GM21576 (cell line): ENCODE measurements at regions not wholly inside any gene's neighbourhood (a gene's known extent, or its start where the extent isn't known, plus 50 kb on each side); places are given as distances from the start of the nearest gene placed in this dataset.
"Not testable (repeated sequence)": the region's sequence is repeated elsewhere in the genome, so short reads cannot be mapped to it uniquely, and the experiment has no call there.

ENCODE experiments used
- ATAC-seq: cut with Tn5 transposase; IDR thresholded peaks from one replicate; pipeline ENCODE4 v1.9.1; 2021; ENCODE audit warnings: mild to moderate bottlenecking, moderate library complexity; ENCODE audit not compliant: unreplicated experiment

- not testable (repeated sequence) for ATAC-seq
Observed at GRCh38 chr1:147103416-147104155, 68.7 kb downstream of the PRKAB2 start.

- ATAC-seq: no peak
Observed at GRCh38 chr1:147099192-147099591, 73.1 kb downstream of the PRKAB2 start.

DNA sequence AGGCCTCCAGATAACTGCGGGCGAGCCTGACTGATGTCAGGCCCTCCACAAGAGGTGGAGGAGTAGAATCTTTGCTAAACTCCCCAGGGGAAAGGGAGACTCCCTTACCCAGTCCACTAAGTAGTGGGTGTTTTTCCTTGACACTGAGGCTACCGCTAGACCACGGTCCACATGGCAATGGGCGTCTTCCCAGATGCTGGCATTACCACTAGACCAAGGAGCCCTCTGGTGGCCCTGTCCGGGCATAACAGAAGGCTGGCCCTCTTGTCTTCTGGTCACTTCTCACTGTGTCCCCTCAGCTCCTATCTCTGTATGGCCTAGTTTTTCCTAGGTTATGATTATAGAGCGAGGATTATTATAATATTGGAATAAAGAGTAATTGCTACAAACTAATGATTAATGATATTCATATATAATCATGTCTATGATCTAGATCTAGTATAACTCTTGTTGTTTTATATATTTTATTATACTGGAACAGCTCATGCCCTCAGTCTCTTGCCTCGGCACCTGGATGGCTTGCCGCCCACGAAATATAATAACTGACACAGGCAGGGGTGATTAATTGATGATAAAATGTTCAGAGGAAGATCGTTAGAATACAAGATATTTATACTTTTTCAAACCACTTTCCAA lies 73.8 kb downstream of the PRKAB2 start:
- ATAC-seq: not testable (repeated sequence)

GRCh38 chr1:147095691-147096090 lies 76.6 kb downstream of the PRKAB2 start:
- no peak for ATAC-seq

DNA sequence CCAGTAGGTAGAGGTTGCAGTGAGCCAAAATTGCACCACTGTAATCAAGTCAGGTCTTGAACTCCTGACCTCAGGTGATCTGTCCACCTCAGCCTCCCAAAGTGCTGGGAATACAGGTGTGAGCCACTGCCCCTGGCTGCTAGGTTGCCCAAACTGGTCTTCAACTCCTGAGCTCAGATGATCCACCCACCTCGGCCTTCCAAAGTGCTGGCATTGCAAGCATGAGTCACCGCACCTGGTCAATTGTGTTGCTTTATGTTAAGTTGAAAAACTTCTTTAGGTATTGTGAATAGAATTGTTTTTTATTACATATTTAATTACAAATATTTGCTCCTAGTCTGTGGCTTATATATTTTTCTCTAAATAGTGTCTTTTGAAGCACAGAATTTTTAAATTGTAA lies 80.5 kb downstream of the PRKAB2 start:
- ATAC-seq: no peak

DNA sequence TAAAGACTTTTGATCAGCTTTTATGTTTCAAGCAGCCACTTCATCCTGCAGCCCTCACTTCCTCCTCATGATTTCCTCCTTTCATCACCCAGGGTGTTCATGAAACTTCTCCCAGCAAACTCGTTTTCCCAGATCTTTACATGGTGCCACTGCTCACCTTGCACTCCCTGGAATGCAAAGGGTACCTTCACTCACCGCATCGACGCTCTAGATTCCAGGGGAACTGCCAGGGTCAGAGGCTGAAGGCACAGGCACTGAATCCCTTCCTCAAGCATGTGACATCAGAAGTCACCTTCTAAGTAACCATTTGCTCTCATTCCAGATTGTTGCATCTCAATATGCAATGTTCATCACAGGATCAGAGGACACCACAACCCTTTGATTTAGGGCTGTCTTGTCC lies 82.8 kb downstream of the PRKAB2 start:
- no peak for ATAC-seq

- no peak for ATAC-seq
Observed at GRCh38 chr1:147086129-147086528, 86.1 kb downstream of the PRKAB2 start.

- ATAC-seq: peak; percentile 58
Observed at GRCh38 chr1:147084273-147085096, 87.8 kb downstream of the PRKAB2 start.

GRCh38 chr1:147083919-147084272 lies 88.4 kb downstream of the PRKAB2 start:
- no peak for ATAC-seq

DNA sequence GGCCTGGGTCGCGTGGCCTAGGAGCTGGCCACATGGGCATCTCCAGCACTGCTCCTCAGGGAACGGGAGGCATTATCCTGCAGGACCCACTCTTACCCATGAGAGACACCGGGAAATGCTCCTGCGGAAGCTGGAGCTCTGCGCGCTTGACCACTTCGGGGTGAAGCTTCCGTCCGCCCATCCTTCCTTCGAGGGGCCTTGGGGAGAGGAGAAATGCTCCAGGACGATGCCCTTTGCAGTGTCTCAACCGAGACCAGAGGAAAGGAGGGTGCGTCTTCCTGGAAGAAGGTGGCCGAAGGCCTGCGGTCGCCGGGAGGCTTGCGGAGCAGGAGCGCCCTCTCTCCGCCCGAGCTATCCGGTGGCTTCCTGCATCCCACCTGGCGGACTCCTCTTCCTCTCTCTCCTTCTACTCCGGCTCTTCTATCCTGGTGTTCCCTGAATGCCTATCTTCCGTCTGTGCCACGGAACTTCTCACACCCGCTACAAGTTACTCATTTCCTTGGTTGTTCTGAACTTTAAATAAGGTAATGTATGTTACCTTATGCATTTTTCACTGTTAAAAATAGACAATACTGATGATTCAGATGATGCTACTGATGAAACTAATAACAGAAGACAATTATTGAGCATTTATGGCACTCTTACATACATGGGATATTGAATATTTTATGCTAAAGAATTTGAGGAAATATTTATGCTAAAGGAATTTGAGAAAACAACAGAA lies 91.4 kb downstream of the PRKAB2 start:
- no peak for ATAC-seq

DNA sequence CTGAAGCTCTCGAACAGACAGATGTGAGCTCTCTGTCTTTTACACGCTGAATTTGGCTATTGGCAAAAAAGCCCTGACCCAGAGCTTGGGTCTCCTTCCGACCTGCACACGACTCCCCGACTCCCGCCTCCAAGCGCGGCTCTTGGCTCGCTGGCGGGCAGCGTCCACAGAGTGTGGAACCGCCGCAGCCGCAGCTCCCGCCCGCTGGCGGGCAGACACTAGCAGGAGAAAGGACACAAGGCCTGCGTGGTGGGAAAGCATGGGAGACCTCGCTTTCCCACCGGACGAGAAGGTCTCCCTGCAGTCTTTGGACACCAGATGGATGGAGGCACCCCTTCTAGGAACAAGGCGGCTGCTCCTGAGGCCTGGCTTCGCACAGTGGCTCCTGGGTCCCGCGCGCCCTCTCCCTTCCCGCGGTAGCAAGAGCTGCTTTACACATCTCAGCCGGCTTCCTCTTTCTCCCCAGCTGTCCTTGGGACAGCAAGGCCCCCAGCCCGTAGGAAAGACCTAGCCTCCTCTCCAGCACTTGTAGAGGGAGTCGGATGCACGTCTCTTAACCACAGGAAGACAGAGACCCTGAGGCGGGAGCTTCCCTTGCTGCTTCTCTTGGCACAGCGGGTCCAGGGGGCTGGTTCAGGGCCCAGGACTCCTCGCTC lies 92.1 kb downstream of the PRKAB2 start:
- no peak for ATAC-seq

- no peak for ATAC-seq
Observed at GRCh38 chr1:147079400-147080005, 92.8 kb downstream of the PRKAB2 start.

GRCh38 chr1:147078606-147079399 lies 93.5 kb downstream of the PRKAB2 start:
- ATAC-seq: no peak

DNA sequence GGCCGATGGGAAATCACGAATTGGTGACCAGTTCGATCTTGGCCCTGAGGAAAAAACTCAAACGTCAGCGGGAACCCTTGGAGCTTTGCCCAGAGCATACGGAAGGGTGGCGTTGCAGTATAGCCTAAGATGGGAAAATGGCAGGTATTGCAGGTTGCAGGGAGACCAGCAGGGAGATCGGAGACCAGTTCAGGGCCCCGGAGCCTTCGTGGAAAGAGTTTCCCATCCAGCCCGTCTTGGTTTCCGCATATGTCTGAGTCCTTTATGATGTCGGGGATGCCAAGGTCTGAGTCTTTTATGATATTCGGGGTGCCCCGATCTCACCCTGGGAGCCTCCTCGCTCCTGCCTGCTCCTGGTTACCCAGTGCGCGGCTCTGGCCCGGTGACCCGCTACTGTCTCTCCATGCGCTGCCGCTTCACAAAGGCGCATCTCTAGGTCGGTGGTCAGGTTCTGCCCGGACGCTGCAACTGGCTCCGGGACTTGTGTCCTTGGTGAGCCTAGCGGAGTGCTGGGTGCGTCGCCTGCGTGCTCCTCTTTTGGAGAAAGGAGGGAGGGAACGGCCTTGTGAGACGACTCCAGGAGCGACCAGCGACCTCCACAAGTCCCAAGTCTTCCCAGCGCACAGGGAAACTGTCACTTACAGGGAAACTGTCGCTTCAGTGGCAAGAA lies 94.2 kb downstream of the PRKAB2 start:
- ATAC-seq: no peak

GRCh38 chr1:147077523-147077922 lies 94.7 kb downstream of the PRKAB2 start:
- no peak for ATAC-seq

GRCh38 chr1:147077081-147077480 lies 95.2 kb downstream of the PRKAB2 start:
- ATAC-seq: no peak

DNA sequence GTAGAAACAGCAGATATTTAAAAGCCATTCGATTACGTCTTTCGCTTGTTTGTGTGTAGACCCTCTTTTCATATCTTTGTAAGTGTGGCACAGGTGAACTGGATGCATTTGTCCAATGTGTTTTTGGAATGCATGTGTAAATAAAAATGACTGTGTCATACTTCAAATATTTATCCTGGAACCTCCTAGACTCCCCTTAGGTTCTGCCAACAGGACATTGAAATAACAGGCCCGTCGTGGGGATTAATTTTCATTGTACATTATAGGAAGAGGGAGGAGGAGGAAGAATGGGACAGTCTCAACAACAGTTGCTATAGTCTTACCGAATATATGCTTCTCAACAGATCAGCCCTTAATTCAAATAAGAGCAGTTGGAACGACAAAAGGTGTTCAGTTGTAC lies 95.8 kb downstream of the PRKAB2 start:
- no peak for ATAC-seq

DNA sequence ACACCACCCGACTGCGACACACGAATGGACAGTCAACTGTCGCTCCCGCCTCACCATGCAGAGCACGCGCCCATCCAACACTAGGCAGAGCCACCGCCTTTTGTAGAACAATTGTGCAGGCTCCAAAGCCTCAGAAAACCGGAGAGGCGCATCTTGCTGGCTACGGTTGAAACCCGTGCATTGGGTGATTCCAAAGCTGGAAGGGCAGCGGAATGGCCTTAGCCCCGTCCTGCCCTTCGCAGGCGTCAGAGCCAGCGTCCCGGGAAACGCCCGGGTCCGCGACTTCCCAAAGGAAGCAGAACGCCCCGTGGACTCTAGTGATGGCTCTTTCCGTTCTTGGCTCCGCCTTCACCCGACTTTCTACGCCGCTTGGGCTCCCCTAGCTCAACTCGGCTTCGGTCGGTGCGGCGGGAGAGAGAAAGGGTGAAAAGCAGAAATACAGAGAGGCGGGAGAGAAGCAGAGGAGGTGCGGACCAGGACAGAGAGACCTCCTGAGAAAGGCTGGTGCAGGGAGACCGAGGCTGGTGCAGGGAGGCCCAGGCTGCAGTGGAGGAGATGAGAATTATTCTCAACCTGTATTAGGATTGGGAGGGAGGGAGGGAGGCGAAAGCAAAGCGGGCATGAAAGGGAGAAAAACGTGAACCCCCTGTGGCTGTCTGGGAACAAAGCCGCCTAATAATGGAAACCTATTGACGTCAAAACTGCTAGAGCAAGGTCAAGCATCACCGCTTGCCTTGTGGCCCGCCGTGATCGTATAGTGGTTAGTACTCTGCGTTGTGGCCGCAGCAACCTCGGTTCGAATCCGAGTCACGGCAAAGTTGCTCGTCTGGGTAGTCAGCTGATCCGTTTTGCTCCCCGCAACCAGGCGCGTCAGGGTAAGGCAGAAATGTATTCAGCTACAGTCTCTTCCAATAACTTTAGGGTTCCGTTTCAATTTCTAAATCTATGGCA lies 99.5 kb downstream of the PRKAB2 start:
- ATAC-seq: no peak
